BE2C (cell line): ENCODE measurements at regions not wholly inside any gene's neighbourhood (a gene's known extent, or its start where the extent isn't known, plus 50 kb on each side); places are given as distances from the start of the nearest gene placed in this dataset.

Source experiments
- DNase-seq: peaks from one replicate; pipeline ENCODE4 v3.0.0-alpha.2; 2020
- H3K27me3 ChIP-seq: fragments of 250-450 bp; sonication (Bioruptor Pico); 2 replicates; pipeline ENCODE4 v1.5.1; 2020; ENCODE audit warnings: mild to moderate bottlenecking
- H3K36me3 ChIP-seq: fragments of 250-450 bp; sonication (Bioruptor Pico); 2 replicates; pipeline ENCODE4 v1.5.1; 2020; ENCODE audit warnings: mild to moderate bottlenecking
- H3K4me1 ChIP-seq: fragments of 250-450 bp; sonication (Bioruptor Pico); 2 replicates; pipeline ENCODE4 v1.5.1; 2020
- H3K4me3 ChIP-seq: 2 replicates; pipeline ENCODE4 v1.5.1; 2011; ENCODE audit warnings: low read depth, low read length
- H3K9me3 ChIP-seq: fragments of 250-450 bp; sonication (Bioruptor Pico); 2 replicates; pipeline ENCODE4 v1.5.1; 2020
- CTCF ChIP-seq: IDR thresholded peaks from 2 replicates; pipeline ENCODE4 v1.5.1; 2012; ENCODE audit warnings: mild to moderate bottlenecking, low read depth, low read length

GRCh38 chr2:10238991-10239485 is 63.7 kb upstream of the HPCAL1 start:
- no peak for DNase-seq
- H3K4me3 ChIP-seq = no peak overlapping the region
- H3K27me3 ChIP-seq = no peaks in the 10 kb centered on the region
- H3K36me3 ChIP-seq = no peaks in the 10 kb centered on the region
- no peaks in the 10 kb centered on the region for H3K4me1 ChIP-seq
- H3K9me3 ChIP-seq = no peaks in the 10 kb centered on the region
- TF ChIP-seq CTCF = no peak

DNA sequence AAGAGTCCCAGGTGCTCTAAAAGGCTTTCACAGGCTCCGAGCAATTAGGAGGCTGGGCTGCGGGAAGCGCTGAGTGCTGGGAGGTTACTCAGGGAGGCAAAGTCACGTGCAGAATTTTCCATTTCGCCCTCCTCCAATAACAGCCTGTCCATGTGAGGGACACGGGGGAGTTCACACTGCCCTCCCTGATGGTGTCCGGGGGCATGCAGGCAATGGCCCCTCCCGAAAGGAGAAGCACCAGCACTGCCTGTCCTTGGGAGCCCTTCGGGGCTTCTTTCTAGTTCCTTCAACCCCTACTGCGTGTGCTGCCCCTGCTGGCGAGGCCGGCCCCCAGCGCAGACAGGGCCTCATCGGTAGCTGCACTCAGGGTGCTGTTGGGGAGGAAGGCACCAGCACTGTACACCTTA is 63.1 kb upstream of the HPCAL1 start:
- TF ChIP-seq CTCF = peak; percentile 25; the same call in 1 of the 2 replicates
- Histone ChIP-seq H3K36me3 (no peaks in the 10 kb centered on the region), H3K27me3 (no peaks in the 10 kb centered on the region), H3K9me3 (no peaks in the 10 kb centered on the region), H3K4me3 (no peak overlapping the region), H3K4me1 (no peaks in the 10 kb centered on the region)
- no peak for DNase-seq

GRCh38 chr2:10240161-10240681 is 62.5 kb upstream of the HPCAL1 start:
- H3K9me3 ChIP-seq = no peaks in the 10 kb centered on the region
- H3K4me1 ChIP-seq = no peaks in the 10 kb centered on the region
- DNase-seq = no peak
- no peaks in the 10 kb centered on the region for H3K27me3 ChIP-seq
- no peaks in the 10 kb centered on the region for H3K36me3 ChIP-seq
- H3K4me3 ChIP-seq = no peak overlapping the region
- no peak for TF ChIP-seq CTCF

GRCh38 chr2:10240911-10241610 is 61.6 kb upstream of the HPCAL1 start:
- H3K36me3 ChIP-seq = no peaks in the 10 kb centered on the region
- H3K9me3 ChIP-seq = no peaks in the 10 kb centered on the region
- no peak for TF ChIP-seq CTCF
- H3K4me3 ChIP-seq = no peak overlapping the region
- H3K4me1 ChIP-seq = no peaks in the 10 kb centered on the region
- H3K27me3 ChIP-seq = no peaks in the 10 kb centered on the region
- DNase-seq = no peak

DNA sequence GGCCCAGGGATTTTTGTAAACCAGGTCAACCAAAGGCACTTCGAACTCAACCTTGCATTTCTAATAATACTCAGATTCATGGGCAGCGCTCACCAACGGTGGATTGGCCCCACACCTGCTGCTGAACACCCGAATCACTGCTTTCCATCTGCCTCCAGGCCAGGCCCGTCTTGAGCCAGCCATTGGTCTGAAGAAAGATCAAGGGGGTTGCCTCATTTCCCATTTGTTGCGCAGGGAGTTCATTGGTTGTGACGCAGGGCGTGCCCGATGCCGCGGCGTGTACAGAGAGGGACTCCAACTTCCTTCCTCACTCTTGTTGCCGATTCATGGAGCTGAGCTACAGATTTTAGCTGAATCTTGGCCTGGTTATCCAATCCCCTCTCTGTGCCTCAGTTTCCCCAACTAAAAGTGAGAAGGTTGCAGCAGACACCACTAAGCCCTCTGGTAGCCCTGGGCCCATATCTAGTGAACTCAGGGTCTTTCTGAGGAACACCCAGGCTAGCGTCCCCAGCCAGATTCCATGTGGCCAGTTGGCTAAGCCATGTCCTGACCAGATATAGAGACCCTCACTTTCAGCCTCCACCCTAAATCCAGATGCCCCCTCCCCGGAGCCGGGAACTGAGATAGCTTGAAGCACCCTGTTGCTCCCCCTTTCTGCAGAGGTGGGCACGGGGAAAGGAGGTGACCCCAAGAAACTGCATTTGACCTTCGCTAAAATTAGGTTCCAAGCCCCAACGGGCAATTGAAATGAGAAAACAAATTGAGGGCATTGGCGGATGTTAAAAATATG is 60.9 kb upstream of the HPCAL1 start:
- no peaks in the 10 kb centered on the region for H3K27me3 ChIP-seq
- no peak overlapping the region for H3K4me3 ChIP-seq
- no peaks in the 10 kb centered on the region for H3K4me1 ChIP-seq
- no peaks in the 10 kb centered on the region for H3K36me3 ChIP-seq
- H3K9me3 ChIP-seq = no peaks in the 10 kb centered on the region
- no peak for DNase-seq
- TF ChIP-seq CTCF = no peak

DNA sequence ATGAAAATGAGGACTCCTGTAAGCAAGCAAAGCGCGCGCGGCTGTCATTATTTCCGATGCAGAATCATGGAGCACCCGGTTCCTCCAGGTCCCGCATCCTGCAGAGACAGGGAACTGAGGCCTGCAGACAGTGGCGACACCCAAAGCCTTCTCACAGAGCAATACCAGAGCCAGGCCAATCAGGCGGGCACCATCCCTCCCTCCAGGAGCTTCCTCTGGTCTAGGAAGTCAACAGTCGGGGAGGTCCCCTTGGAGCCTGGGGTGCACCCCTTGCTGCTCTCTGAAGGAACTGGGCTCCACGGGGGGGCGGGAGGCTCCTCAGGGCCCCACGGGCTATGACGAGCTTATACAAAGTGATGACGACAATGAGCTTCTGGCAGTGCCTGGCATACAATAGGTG is 60.3 kb upstream of the HPCAL1 start:
- no peaks in the 10 kb centered on the region for H3K4me1 ChIP-seq

More for the DNA sequence above, 60.3 kb upstream of the HPCAL1 start:
- no peak for DNase-seq
- no peaks in the 10 kb centered on the region for H3K27me3 ChIP-seq
- H3K4me3 ChIP-seq = no peak overlapping the region
- no peaks in the 10 kb centered on the region for H3K9me3 ChIP-seq
- H3K36me3 ChIP-seq = no peaks in the 10 kb centered on the region
- no peak for TF ChIP-seq CTCF
